Endothelial cell of umbilical vein (primary cell): ENCODE measurements at regions not wholly inside any gene's neighbourhood (a gene's known extent, or its start where the extent isn't known, plus 50 kb on each side); places are given as distances from the start of the nearest gene placed in this dataset.

ENCODE experiments used
- CTCF ChIP-seq, 2 donors: IDR thresholded peaks; 1 replicate in 1 of 2; 2 replicates in 1 of 2; pipeline ENCODE4 v1.5.1; 2011; ENCODE audit warnings: low read length in 2 of 2, mild to moderate bottlenecking in 2 of 2, moderate library complexity in 2 of 2, control low read depth in 1 of 2, inconsistent platforms in 1 of 2, low read depth in 1 of 2; ENCODE audit not compliant: insufficient read depth in 1 of 2; ENCODE audit errors: extremely low read depth in 1 of 2
- TF ChIP-seq, protein P1 (sequence below): IDR thresholded peaks from 2 replicates; pipeline ENCODE4 v1.6.1; 2011; ENCODE audit not compliant: insufficient read depth, insufficient read length

DNA sequence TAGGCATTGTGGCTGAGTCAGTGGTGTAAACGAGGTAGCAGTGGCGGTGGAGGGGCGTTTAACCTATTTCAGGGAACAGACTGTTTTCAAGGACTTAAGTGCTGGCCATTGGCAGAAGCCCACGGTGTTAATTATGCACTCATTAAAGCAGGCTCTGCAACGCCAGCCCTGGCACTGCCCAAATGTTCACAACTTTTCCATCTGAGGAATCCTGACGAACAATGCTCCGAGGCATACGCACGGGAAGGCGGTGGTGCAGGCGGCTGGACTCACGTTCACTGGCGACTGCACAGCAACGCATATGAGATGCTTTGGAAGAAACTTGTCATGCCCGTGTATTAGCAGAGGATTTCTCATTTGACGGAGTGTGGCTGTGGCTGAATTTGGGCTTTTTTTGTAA lies 70.6 kb upstream of the SLC24A4 start:
- no peak for TF ChIP-seq CTCF (IDR thresholded peaks at IDR 0.05; ENCODE audit: extremely low read depth in 1 of 2, insufficient read depth in 1 of 2, low read depth in 1 of 2, low read length in 2 of 2)
- TF ChIP-seq, protein P1, sequence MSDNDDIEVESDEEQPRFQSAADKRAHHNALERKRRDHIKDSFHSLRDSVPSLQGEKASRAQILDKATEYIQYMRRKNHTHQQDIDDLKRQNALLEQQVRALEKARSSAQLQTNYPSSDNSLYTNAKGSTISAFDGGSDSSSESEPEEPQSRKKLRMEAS: no peak
